ENCODE measurements at regions not wholly inside any gene's neighbourhood (a gene's known extent, or its start where the extent isn't known, plus 50 kb on each side); places are given as distances from the start of the nearest gene placed in this dataset.

DNA sequence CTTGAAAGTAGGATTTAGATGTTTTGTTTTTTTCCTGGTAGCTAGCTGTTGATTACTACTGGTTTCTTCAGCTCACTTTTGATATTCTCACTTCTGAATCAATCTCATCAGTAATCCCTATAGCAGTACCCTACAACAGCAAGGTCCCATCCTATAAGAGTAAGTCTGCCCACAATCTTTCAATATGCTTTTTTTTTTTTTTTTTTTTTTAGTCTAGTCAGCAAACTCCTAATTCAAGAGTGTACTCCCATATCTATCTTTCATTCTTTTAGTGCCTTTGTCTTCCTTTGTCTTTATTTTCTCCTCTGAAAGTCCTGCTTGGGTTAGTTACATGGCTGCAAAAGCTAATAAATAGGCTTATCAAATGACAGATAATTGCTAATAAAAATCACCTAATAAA, 362.4 kb upstream of the RIOK2 start:
- H3K27me3 Mint-ChIP-seq: no peaks in the 10 kb centered on the region
- Histone ChIP-seq H3K27me3 (ENCODE audit: control insufficient read depth in 1 of 2, insufficient read depth in 2 of 2, low read length in 2 of 2) (no peaks in the 10 kb centered on the region), H3K9me3 (ENCODE audit: control insufficient read depth in 1 of 2, insufficient read depth in 1 of 2, low read length in 2 of 2) (peaks cover 0 to 11% of the 10 kb centered on the region in 2 experiments), H3K4me3 (ENCODE audit: low read length) (no peak overlapping the region), H3K4me1 (ENCODE audit: insufficient read depth, low read length) (no peaks in the 10 kb centered on the region), H3K27ac (ENCODE audit: low read depth in 1 of 2, low read length in 2 of 2) (no peak overlapping the region), H3K36me3 (ENCODE audit: insufficient read depth, low read length) (no peaks in the 10 kb centered on the region)
- H3K4me1 Mint-ChIP-seq (ENCODE audit: low read depth): no peaks in the 10 kb centered on the region
- no peak for ATAC-seq (ENCODE audit: poor library complexity)
- ChIA-PET CTCF (no interaction called here), POLR2A (no interaction called here)
- DNase-seq: no peak
- intact Hi-C loops (cut with DNase I, micrococcal nuclease): no loop called here
- no peak overlapping the region for H3K4me3 Mint-ChIP-seq
- peaks cover 2% of the 10 kb centered on the region for H3K9me3 Mint-ChIP-seq
- no peaks in the 10 kb centered on the region for H3K36me3 Mint-ChIP-seq (ENCODE audit: low read depth)
- no peak overlapping the region for H3K27ac Mint-ChIP-seq
- TF ChIP-seq, protein P1, sequence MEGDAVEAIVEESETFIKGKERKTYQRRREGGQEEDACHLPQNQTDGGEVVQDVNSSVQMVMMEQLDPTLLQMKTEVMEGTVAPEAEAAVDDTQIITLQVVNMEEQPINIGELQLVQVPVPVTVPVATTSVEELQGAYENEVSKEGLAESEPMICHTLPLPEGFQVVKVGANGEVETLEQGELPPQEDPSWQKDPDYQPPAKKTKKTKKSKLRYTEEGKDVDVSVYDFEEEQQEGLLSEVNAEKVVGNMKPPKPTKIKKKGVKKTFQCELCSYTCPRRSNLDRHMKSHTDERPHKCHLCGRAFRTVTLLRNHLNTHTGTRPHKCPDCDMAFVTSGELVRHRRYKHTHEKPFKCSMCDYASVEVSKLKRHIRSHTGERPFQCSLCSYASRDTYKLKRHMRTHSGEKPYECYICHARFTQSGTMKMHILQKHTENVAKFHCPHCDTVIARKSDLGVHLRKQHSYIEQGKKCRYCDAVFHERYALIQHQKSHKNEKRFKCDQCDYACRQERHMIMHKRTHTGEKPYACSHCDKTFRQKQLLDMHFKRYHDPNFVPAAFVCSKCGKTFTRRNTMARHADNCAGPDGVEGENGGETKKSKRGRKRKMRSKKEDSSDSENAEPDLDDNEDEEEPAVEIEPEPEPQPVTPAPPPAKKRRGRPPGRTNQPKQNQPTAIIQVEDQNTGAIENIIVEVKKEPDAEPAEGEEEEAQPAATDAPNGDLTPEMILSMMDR (IDR thresholded peaks at IDR 0.05): no peak

DNA sequence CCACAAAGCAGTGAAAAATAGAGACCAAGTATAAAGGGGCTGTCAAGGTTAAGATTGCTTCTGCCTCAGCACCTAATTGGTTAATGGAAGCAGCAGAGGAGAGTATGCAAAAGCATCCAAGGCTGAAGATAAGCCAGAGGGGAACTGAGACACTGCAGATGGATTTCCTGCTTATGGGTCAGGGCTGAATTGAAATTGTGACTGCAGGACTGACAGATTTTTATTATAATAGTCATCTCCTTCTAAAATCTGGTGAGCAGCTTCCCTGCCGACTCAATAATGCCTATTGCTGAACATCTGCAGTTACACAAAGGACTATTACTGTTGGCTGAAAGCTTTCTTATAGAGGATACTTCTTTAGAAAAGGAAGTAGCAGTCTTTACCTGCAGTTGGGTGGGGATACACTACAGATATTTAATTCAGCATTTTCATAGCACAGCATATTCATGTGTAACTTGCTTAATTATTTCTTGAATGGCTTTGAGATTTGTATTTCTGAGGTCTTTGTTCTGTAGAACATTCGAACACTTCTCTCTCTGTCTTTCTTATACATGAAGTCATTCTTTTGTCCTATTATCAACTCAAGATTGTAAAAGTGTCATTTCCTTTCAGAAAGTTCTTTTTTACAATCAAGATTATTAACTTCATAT, 363.0 kb upstream of the RIOK2 start:
- Mint-ChIP-seq H3K27ac (no peak overlapping the region), H3K9me3 (peaks cover 2% of the 10 kb centered on the region), H3K4me3 (no peak overlapping the region), H3K4me1 (ENCODE audit: low read depth) (no peaks in the 10 kb centered on the region), H3K36me3 (ENCODE audit: low read depth) (no peaks in the 10 kb centered on the region), H3K27me3 (no peaks in the 10 kb centered on the region)
- no peak for DNase-seq
- Histone ChIP-seq H3K4me1 (ENCODE audit: insufficient read depth, low read length) (no peaks in the 10 kb centered on the region), H3K27me3 (ENCODE audit: control insufficient read depth in 1 of 2, insufficient read depth in 2 of 2, low read length in 2 of 2) (no peaks in the 10 kb centered on the region), H3K4me3 (ENCODE audit: low read length) (no peak overlapping the region), H3K9me3 (ENCODE audit: control insufficient read depth in 1 of 2, insufficient read depth in 1 of 2, low read length in 2 of 2) (peaks cover 0 to 10% of the 10 kb centered on the region in 2 experiments), H3K27ac (ENCODE audit: low read depth in 1 of 2, low read length in 2 of 2) (no peak overlapping the region), H3K36me3 (ENCODE audit: insufficient read depth, low read length) (no peaks in the 10 kb centered on the region)
- intact Hi-C loops (cut with DNase I, micrococcal nuclease): no loop called here
- POLR2A ChIA-PET: no interaction called here
- ATAC-seq (ENCODE audit: poor library complexity): no peak
- TF ChIP-seq, protein P1 (IDR thresholded peaks at IDR 0.05): no peak
- CTCF ChIA-PET: no interaction called here

DNA sequence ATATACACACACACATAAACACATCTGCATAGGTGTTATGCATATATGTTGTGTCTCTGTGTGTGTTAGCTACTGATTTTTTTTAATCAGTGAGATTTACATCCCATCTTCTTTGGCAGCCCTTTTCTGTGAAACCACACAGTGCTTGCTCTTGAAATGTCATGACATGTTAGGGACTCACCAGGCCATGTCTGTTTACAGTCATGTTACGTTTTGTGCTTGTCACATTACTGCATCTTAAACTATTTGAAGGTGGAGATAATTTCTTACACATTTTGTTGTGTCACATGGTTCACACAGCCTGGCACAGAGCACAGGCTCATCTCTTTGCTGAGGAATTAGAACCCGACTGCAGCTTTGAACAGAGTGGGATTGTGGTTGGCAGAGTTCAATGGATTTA, 364.4 kb upstream of the RIOK2 start:
- Mint-ChIP-seq H3K27ac (no peak overlapping the region), H3K36me3 (ENCODE audit: low read depth) (no peaks in the 10 kb centered on the region), H3K4me1 (ENCODE audit: low read depth) (no peaks in the 10 kb centered on the region), H3K9me3 (peaks cover 2% of the 10 kb centered on the region), H3K4me3 (no peak overlapping the region), H3K27me3 (no peaks in the 10 kb centered on the region)
- H3K4me1 ChIP-seq (ENCODE audit: insufficient read depth, low read length): no peaks in the 10 kb centered on the region
- H3K9me3 ChIP-seq (ENCODE audit: control insufficient read depth in 1 of 2, insufficient read depth in 1 of 2, low read length in 2 of 2): no peaks in the 10 kb centered on the region
- H3K4me3 ChIP-seq (ENCODE audit: low read length): no peak overlapping the region
- ATAC-seq (ENCODE audit: poor library complexity): no peak
- H3K27ac ChIP-seq (ENCODE audit: low read depth in 1 of 2, low read length in 2 of 2): no peak overlapping the region
- CTCF ChIA-PET: no interaction called here
- no peaks in the 10 kb centered on the region for H3K36me3 ChIP-seq (ENCODE audit: insufficient read depth, low read length)
- DNase-seq: no peak
- POLR2A ChIA-PET: no interaction called here
- intact Hi-C loops (cut with DNase I, micrococcal nuclease): no loop called here
- TF ChIP-seq, protein P1 (IDR thresholded peaks at IDR 0.05): no peak
- H3K27me3 ChIP-seq (ENCODE audit: control insufficient read depth in 1 of 2, insufficient read depth in 2 of 2, low read length in 2 of 2): no peaks in the 10 kb centered on the region
